Prostate gland (tissue), 2 donors: ENCODE measurements at regions not wholly inside any gene's neighbourhood (a gene's known extent, or its start where the extent isn't known, plus 50 kb on each side); places are given as distances from the start of the nearest gene placed in this dataset.

Source experiments
- CTCF ChIP-seq, 4 experiments: fragments of 200-600 bp in 2 of 4; fragments of 450-650 bp in 2 of 4; sonication (generic) in 2 of 4; IDR thresholded peaks; 1 replicate in 3 of 4; 2 replicates in 1 of 4; pipeline ENCODE4 v1.5.1; 2016 to 2019; ENCODE audit warnings: antibody characterized with exemption in 4 of 4, mild to moderate bottlenecking in 2 of 4, moderate library complexity in 2 of 4
- POLR2A ChIP-seq: fragments of 450-650 bp; IDR thresholded peaks from one replicate; pipeline ENCODE4 v1.6.1; 2016; ENCODE audit warnings: antibody characterized with exemption, mild to moderate bottlenecking
- POLR2AphosphoS5 ChIP-seq: sonication (generic); formaldehyde crosslinking; IDR thresholded peaks from one replicate; pipeline ENCODE4 v1.6.1; 2017; ENCODE audit warnings: antibody characterized with exemption

- no peak for TF ChIP-seq CTCF (IDR thresholded peaks at IDR 0.05)
- TF ChIP-seq POLR2AphosphoS5: no peak
- no peak for TF ChIP-seq POLR2A
Observed at GRCh38 chr5:102617191-102618187, 118.7 kb upstream of the SLCO6A1 start.
